ENCODE measurements at regions not wholly inside any gene's neighbourhood (a gene's known extent, or its start where the extent isn't known, plus 50 kb on each side); places are given as distances from the start of the nearest gene placed in this dataset.

GRCh38 chr18:34972765-34973414 lies 68.3 kb upstream of the MAPRE2 start:
- TF ChIP-seq CTCF (IDR thresholded peaks at IDR 0.05; ENCODE audit: control extremely low read depth in 1 of 3, insufficient read depth in 1 of 3, low read depth in 1 of 3, low read length in 3 of 3) (no peak), ATF3 (IDR thresholded peaks at IDR 0.05; ENCODE audit: insufficient read depth, low read depth, low read length) (no peak), EP300 (IDR thresholded peaks at IDR 0.05; ENCODE audit: borderline replicate concordance in 1 of 2, low read depth in 2 of 2, low read length in 2 of 2) (no peak), ASH2L (IDR thresholded peaks at IDR 0.05; ENCODE audit: low read length) (no peak), ZNF274 (IDR thresholded peaks at IDR 0.05; ENCODE audit: borderline replicate concordance, extremely low read depth, low read length) (no peak)

Measured in H1 (cell line).